K562 (cell line): ENCODE measurements at regions not wholly inside any gene's neighbourhood (a gene's known extent, or its start where the extent isn't known, plus 50 kb on each side); places are given as distances from the start of the nearest gene placed in this dataset.

Source experiments
- ATAC-seq: fragments of 200-7000 bp; cut with Tn5 transposase; 3 replicates; pipeline ENCODE4 v1.9.1; 2020; ENCODE audit warnings: moderate library complexity
- BruUV-seq: library from RNA; stranded (reverse); fragments of 400-500 nt; replicated peaks from 2 replicates; lab custom pipeline; 2021; lab: Mats Ljungman, UMichigan
- CTCF ChIA-PET: fragments of 300-600 bp; formaldehyde crosslinking; extraction: SDS; loops from one replicate; lab custom pipeline; 2021; ENCODE audit warnings: low intra/inter-chr PET ratio; lab: Yijun Ruan, JAX
- POLR2A ChIA-PET: fragments of 300-600, 350-650 bp; sonication (Branson Sonifier 250); formaldehyde crosslinking; extraction: SDS; loops from one replicate; lab custom pipeline; 2021; ENCODE audit warnings: antibody characterized with exemption, inconsistent platforms; lab: Yijun Ruan, JAX
- DNase-seq, 4 experiments: peaks; one replicate each; pipeline versions ENCODE4 v3.0.0 to v3.0.0-alpha.2; 2011 to 2018; ENCODE audit warnings: low spot score in 3 of 4, mixed read lengths in 3 of 4; ENCODE audit errors: extremely low read depth in 1 of 4
- FAIRE-seq: peaks from 2 replicates; lab custom pipeline; 2011; peaks lifted over from hg19 to GRCh38; lab: Jason Lieb, UNC
- H2AFZ ChIP-seq: 2 replicates; pipeline ENCODE4 v1.6.0; 2011; ENCODE audit warnings: low read depth, low read length, control low read depth, inconsistent platforms
- H3K27ac ChIP-seq: fragments of 200-600 bp; 3 replicates; pipeline ENCODE4 v1.8.0; 2011; ENCODE audit warnings: low read depth, mild to moderate bottlenecking, control low read depth, inconsistent platforms, low read length, moderate library complexity, mixed read lengths; ENCODE audit errors: extremely low read depth
- H3K27me3 ChIP-seq, 2 experiments: fragments of 300-600 bp in 1 of 2; 2 replicates in 1 of 2; 3 replicates in 1 of 2; pipeline versions ENCODE4 v1.6.0 to v1.8.0; 2011; ENCODE audit warnings: inconsistent platforms in 2 of 2, low read length in 2 of 2, mild to moderate bottlenecking in 1 of 2, mixed read lengths in 1 of 2, moderate library complexity in 1 of 2; ENCODE audit not compliant: control insufficient read depth in 2 of 2, insufficient read depth in 2 of 2
- H3K36me3 ChIP-seq: fragments of 300-600 bp; 3 replicates; pipeline ENCODE4 v1.8.0; 2011; ENCODE audit warnings: mild to moderate bottlenecking, low read length, inconsistent platforms; ENCODE audit not compliant: control insufficient read depth, insufficient read depth
- H3K4me1 ChIP-seq, 2 experiments: fragments of 200-600 bp in 1 of 2; replicated peaks in 1 of 2; 2 replicates in 1 of 2; 3 replicates in 1 of 2; pipeline versions ENCODE4 v1.5.1 to v1.8.0; 2011; ENCODE audit warnings: inconsistent platforms in 2 of 2, low read length in 2 of 2, mild to moderate bottlenecking in 1 of 2, mixed read lengths in 1 of 2, moderate library complexity in 1 of 2; ENCODE audit not compliant: control insufficient read depth in 2 of 2, insufficient read depth in 2 of 2
- H3K4me2 ChIP-seq: 2 replicates; pipeline ENCODE4 v1.6.1; 2011; ENCODE audit warnings: low read length, control low read depth, inconsistent platforms, mixed read lengths; ENCODE audit not compliant: insufficient read depth
- H3K4me3 ChIP-seq: fragments of 200-600 bp; sonication (generic), shearing (Covaris generic); 2 replicates; pipeline ENCODE4 v1.5.1; 2016; ENCODE audit warnings: control low read depth, inconsistent platforms
- H3K79me2 ChIP-seq: fragments of 200-600 bp; 3 replicates; pipeline ENCODE4 v1.8.0; 2011; ENCODE audit warnings: low read length, inconsistent platforms; ENCODE audit not compliant: control insufficient read depth, insufficient read depth
- H3K9ac ChIP-seq, 2 experiments: 2 replicates each; pipeline versions ENCODE4 v1.6.0 to v1.6.1; 2011; ENCODE audit warnings: low read depth in 2 of 2, low read length in 2 of 2, control low read depth in 1 of 2, inconsistent platforms in 1 of 2, mild to moderate bottlenecking in 1 of 2, mixed read lengths in 1 of 2; ENCODE audit not compliant: insufficient read depth in 1 of 2
- H3K9me1 ChIP-seq: one replicate; pipeline ENCODE4 v1.6.0; 2011; ENCODE audit warnings: inconsistent platforms, mild to moderate bottlenecking, low read length, moderate library complexity; ENCODE audit not compliant: control insufficient read depth, insufficient read depth
- H3K9me3 ChIP-seq: replicated peaks from 2 replicates; pipeline ENCODE4 v1.5.1; 2011; ENCODE audit warnings: low read depth, low read length, inconsistent platforms; ENCODE audit not compliant: control insufficient read depth, insufficient read depth
- H4K20me1 ChIP-seq: replicated peaks from 2 replicates; pipeline ENCODE4 v1.6.1; 2011; ENCODE audit warnings: low read length, inconsistent platforms, mixed read lengths; ENCODE audit not compliant: control insufficient read depth, insufficient read depth
- CGGBP1 ChIP-seq: fragments of 250-450 bp; sonication (Bioruptor Pico); IDR thresholded peaks from 2 replicates; pipeline ENCODE4 v1.9.0; 2021; ENCODE audit warnings: mild to moderate bottlenecking
- DDX20 ChIP-seq: fragments of 450-650 bp; IDR thresholded peaks from 2 replicates; pipeline ENCODE4 v1.6.1; 2016; ENCODE audit warnings: missing genetic modification characterization, low read depth, mild to moderate bottlenecking, missing compliant biosample characterization, moderate library complexity
- GATAD2A ChIP-seq: fragments of 450-650 bp; IDR thresholded peaks from 2 replicates; pipeline ENCODE4 v1.6.1; 2017
- HMG20A ChIP-seq: fragments of 450-650 bp; formaldehyde crosslinking; conservative IDR thresholded peaks from 2 replicates; pipeline ENCODE4 v1.4.0; 2020; ENCODE audit warnings: mild to moderate bottlenecking, mixed read lengths
- HNRNPUL1 ChIP-seq: fragments of 200-400 bp; formaldehyde crosslinking; IDR thresholded peaks from 2 replicates; pipeline ENCODE4 v1.6.1; 2017; ENCODE audit warnings: low read length
- KAT8 ChIP-seq: fragments of 450-650 bp; IDR thresholded peaks from 2 replicates; pipeline ENCODE4 v1.6.1; 2016; ENCODE audit warnings: low read depth, mild to moderate bottlenecking
- MCM3 ChIP-seq: fragments of 450-650 bp; IDR thresholded peaks from 2 replicates; pipeline ENCODE4 v1.6.1; 2016
- MYC ChIP-seq, 2 experiments: fragments of 250-450 bp in 1 of 2; sonication (Bioruptor Pico) in 1 of 2; IDR thresholded peaks; 2 replicates each; pipeline versions ENCODE4 v1.5.1 to v1.6.1; 2012 to 2021; ENCODE audit warnings: low read depth in 2 of 2, borderline replicate concordance in 1 of 2, improper control_type of control experiment in 1 of 2, low read length in 1 of 2, mild to moderate bottlenecking in 1 of 2, moderate library complexity in 1 of 2
- NR2C1 ChIP-seq, 2 experiments: fragments of 450-650 bp; IDR thresholded peaks; 2 replicates each; pipeline ENCODE4 v1.6.1; 2017; ENCODE audit warnings: mild to moderate bottlenecking in 2 of 2, antibody characterized with exemption in 1 of 2, inconsistent platforms in 1 of 2, missing compliant biosample characterization in 1 of 2, missing genetic modification characterization in 1 of 2
- POLR2G ChIP-seq: fragments of 200-400 bp; formaldehyde crosslinking; IDR thresholded peaks from 2 replicates; pipeline ENCODE4 v1.6.1; 2017; ENCODE audit warnings: low read depth, mild to moderate bottlenecking, antibody characterized with exemption, low read length, moderate library complexity
- PPARD ChIP-seq: fragments of 250-450 bp; sonication (Bioruptor Pico); IDR thresholded peaks from 2 replicates; pipeline ENCODE4 v1.8.0; 2022; ENCODE audit warnings: inconsistent platforms, mild to moderate bottlenecking, moderate library complexity
- RNF219 ChIP-seq: fragments of 250-450 bp; sonication (Bioruptor Pico); IDR thresholded peaks from 2 replicates; pipeline ENCODE4 v1.5.0; 2022; ENCODE audit warnings: mild to moderate bottlenecking
- ZNF507 ChIP-seq: conservative IDR thresholded peaks from 2 replicates; pipeline ENCODE4 v1.6.1; 2017; ENCODE audit warnings: missing genetic modification characterization, missing compliant biosample characterization
- ZNF586 ChIP-seq: fragments of 450-650 bp; formaldehyde crosslinking; conservative IDR thresholded peaks from 2 replicates; pipeline ENCODE4 v1.4.0; 2020; ENCODE audit warnings: mild to moderate bottlenecking, moderate library complexity
- ZNF830 ChIP-seq: fragments of 250-450 bp; sonication (Bioruptor Pico); IDR thresholded peaks from 2 replicates; pipeline ENCODE4 v1.5.0; 2021; ENCODE audit warnings: mild to moderate bottlenecking
- WGBS: fragments of 100-300 bp; shearing (Covaris generic); methylation state at CpG from one replicate; pipeline ENCODE4 v1.1.6; 2016; ENCODE audit warnings: low coverage, mixed read lengths; ENCODE audit not compliant: insufficient coverage; ENCODE audit errors: missing lambda C conversion rate; 5-methylcytosine and 5-hydroxymethylcytosine counted together
- in situ Hi-C: fragments of 300-500 bp; cut with MboI; formaldehyde crosslinking; loops from 4 replicates; pipeline ENCODE4 v1.15.0; 2018; ENCODE audit warnings: inconsistent platforms, mixed read lengths
- intact Hi-C: fragments of 100-400 bp; cut with micrococcal nuclease; formaldehyde crosslinking; loops from 2 replicates; pipeline ENCODE4 v1.14.2; 2022
- TF ChIP-seq, protein P1 (sequence below): sonication (generic); formaldehyde crosslinking; IDR thresholded peaks from 2 replicates; pipeline ENCODE4 v1.8.0; 2023; ENCODE audit warnings: mild to moderate bottlenecking, missing genetic modification reagents

DNA sequence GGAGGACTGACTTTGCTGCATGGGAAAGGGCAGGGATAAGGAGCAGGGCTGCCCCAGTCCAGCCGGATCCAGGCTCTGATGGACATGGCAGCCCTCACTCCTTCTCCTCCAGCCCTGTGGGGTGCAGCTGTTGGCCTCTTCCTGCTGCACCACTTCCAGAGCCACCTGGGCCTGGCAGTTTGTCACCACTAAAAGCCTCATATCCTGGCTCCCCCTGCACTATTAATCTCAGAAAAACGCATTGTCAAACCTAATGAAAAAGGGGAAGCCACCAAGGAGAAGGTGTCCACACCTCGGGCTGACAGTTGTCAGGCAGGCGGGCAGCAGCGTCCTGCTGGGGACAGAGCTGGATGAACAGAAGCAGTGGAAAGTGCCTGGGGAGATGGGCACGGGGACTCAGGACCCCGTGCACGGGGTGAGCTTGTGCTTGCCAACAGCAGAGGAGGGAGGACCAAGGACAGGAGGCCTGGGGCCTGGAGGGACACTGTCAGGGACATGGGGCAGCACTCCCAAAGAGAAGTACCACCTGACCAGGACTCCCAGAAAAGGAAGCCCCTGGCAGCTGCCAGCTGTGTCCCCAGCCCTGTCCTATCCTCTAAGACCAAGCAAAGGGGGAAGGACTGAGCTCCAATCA is 151.1 kb upstream of the TSHZ3 start (continued):
- no peak for TF ChIP-seq POLR2G
- no peak for TF ChIP-seq HMG20A (CRISPR knock-in tag)

DNA sequence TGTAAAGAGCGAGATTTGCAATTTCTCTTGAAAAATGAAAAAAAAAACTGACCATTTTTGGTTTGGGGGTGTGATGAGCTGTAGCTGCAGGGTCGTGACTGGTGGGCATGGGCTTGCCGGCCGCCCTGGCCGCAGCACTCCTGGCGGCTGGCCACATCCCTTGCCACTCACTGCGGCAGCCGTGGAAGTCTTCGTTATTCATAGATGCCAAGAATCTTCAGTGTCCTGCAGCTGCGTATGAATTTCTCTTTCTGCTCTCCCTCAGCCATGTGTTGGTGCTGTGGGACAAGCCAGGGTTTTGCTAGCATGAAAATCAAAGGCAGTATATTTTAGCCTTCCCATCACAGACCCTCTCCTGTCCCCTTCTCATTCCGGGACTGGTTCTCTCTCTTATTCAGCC is 151.7 kb upstream of the TSHZ3 start:
- intact Hi-C loops: no loop called here
- Histone ChIP-seq H3K4me2 (no peak overlapping the region), H4K20me1 (no peaks in the 10 kb centered on the region; the same call in 1 of the 2 replicates), H3K27ac (no peak overlapping the region), H3K36me3 (no peaks in the 10 kb centered on the region), H3K4me1 (no peaks in the 10 kb centered on the region), H3K9me1 (no peaks in the 10 kb centered on the region), H3K4me3 (no peak overlapping the region), H3K27me3 (no peaks in the 10 kb centered on the region; a peak in 1 of 5 replicates), H3K9ac (no peak overlapping the region), H3K79me2 (no peaks in the 10 kb centered on the region), H2AFZ (no peak overlapping the region), H3K9me3 (no peaks in the 10 kb centered on the region)
- FAIRE-seq (no peak), ATAC-seq (no peak), DNase-seq (no peak)
- in situ Hi-C loops: no loop called here
- POLR2A ChIA-PET: interaction anchor here (0.7 kb wide), 1 partner anchor 181 kb away, joined by 3 read pairs; no protein-coding TSS in a partner anchor
- TF ChIP-seq ZNF507 (tag) (no peak), HNRNPUL1 (no peak), CGGBP1 (CRISPR knock-in tag) (no peak), KAT8 (no peak), NR2C1 (IDR thresholded peaks at IDR 0.05) (no peak), NR2C1 (tag; IDR thresholded peaks at IDR 0.05) (no peak), RNF219 (no peak), MCM3 (no peak), PPARD (CRISPR knock-in tag) (no peak), MYC (IDR thresholded peaks at IDR 0.05; ENCODE audit: low read depth, low read length) (no peak), MYC (CRISPR knock-in tag; IDR thresholded peaks at IDR 0.05; ENCODE audit: borderline replicate concordance, low read depth) (no peak), ZNF830 (CRISPR knock-in tag) (no peak), GATAD2A (no peak), DDX20 (no peak), ZNF586 (CRISPR knock-in tag) (no peak)
- TF ChIP-seq, protein P1, sequence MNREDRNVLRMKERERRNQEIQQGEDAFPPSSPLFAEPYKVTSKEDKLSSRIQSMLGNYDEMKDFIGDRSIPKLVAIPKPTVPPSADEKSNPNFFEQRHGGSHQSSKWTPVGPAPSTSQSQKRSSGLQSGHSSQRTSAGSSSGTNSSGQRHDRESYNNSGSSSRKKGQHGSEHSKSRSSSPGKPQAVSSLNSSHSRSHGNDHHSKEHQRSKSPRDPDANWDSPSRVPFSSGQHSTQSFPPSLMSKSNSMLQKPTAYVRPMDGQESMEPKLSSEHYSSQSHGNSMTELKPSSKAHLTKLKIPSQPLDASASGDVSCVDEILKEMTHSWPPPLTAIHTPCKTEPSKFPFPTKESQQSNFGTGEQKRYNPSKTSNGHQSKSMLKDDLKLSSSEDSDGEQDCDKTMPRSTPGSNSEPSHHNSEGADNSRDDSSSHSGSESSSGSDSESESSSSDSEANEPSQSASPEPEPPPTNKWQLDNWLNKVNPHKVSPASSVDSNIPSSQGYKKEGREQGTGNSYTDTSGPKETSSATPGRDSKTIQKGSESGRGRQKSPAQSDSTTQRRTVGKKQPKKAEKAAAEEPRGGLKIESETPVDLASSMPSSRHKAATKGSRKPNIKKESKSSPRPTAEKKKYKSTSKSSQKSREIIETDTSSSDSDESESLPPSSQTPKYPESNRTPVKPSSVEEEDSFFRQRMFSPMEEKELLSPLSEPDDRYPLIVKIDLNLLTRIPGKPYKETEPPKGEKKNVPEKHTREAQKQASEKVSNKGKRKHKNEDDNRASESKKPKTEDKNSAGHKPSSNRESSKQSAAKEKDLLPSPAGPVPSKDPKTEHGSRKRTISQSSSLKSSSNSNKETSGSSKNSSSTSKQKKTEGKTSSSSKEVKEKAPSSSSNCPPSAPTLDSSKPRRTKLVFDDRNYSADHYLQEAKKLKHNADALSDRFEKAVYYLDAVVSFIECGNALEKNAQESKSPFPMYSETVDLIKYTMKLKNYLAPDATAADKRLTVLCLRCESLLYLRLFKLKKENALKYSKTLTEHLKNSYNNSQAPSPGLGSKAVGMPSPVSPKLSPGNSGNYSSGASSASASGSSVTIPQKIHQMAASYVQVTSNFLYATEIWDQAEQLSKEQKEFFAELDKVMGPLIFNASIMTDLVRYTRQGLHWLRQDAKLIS (CRISPR knock-in tag): no peak
- no TSS peak for BruUV-seq
- CTCF ChIA-PET: no interaction called here
- WGBS: 0% methylated on average over 11 of the region's 11 CpGs
